NCI-H345 (cell line): ENCODE measurements at regions not wholly inside any gene's neighbourhood (a gene's known extent, or its start where the extent isn't known, plus 50 kb on each side); places are given as distances from the start of the nearest gene placed in this dataset.
A peak's percentile ranks its signal among the peaks of the same experiment; 100 is the strongest.

Source experiments
- DNase-seq: peaks from one replicate; lab custom pipeline; 2025; lab: John Stamatoyannopoulos, UW

GRCh38 chr7:156156734-156157408 lies 344.6 kb upstream of the SHH start:
- no peak for DNase-seq

GRCh38 chr7:156155988-156156733 lies 343.9 kb upstream of the SHH start:
- DNase-seq = peak; percentile 19

GRCh38 chr7:156153590-156153989 lies 341.3 kb upstream of the SHH start:
- no peak for DNase-seq

- no peak for DNase-seq
Measured at GRCh38 chr7:156152390-156152789, 340.1 kb upstream of the SHH start.

GRCh38 chr7:156151658-156152057 lies 339.4 kb upstream of the SHH start:
- no peak for DNase-seq

DNA sequence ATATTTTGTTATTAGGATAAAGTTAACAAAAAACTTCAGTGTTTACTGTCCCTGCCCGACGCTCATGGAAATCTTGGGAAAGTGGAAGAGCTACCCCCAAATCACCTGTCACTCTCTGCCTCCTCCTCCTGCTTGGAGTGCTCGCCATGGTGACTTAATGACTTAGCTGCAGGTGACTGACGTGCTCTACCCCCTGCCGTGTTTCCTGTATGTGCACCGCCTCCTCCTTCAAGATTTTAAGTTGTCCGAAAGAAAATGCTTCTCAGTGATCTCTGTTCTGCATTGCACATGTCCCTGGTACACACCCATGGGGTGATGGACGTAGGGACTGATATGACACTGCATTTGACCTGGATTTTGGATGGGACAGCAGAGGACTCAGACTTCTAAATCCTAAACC lies 338.8 kb upstream of the SHH start:
- no peak for DNase-seq

DNA sequence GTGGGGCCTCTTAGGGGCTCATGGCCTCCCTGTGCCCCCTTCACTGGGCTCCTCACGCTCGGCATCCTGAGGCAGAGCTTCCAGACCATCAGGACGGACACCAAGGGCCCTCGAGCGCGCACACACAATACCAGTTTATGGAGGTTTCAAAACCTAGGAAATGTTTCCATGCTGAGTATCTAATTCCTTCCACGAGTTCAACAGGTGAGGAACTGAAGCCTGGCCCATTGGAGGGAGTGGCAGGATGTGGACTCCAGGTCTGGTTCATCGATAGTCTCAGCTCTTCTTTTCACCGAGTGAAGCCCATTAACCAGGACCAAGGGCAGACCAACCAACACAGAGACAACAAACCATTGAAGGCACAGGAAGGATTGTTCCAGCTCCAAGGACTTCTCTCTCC lies 336.7 kb upstream of the SHH start:
- no peak for DNase-seq

DNA sequence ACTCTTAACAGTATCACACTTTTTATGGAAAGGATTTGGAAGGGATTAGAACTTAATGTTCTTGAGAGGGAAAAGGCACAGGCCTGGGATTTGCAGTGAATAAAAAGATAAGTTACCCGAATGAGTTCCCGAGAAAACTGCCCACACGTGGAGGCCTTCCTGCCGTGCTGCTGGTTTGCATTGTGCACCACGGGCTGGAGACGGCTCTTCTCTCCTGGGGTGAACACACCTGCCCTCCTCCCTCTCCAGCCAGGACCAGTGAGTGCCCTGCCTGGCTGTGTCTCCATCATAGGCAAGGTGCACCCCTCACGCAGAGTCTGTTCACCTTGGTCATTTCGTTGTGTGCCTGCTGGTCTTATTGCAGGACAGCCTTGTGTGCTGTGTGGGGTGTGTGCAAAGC lies 336.3 kb upstream of the SHH start:
- no peak for DNase-seq

DNA sequence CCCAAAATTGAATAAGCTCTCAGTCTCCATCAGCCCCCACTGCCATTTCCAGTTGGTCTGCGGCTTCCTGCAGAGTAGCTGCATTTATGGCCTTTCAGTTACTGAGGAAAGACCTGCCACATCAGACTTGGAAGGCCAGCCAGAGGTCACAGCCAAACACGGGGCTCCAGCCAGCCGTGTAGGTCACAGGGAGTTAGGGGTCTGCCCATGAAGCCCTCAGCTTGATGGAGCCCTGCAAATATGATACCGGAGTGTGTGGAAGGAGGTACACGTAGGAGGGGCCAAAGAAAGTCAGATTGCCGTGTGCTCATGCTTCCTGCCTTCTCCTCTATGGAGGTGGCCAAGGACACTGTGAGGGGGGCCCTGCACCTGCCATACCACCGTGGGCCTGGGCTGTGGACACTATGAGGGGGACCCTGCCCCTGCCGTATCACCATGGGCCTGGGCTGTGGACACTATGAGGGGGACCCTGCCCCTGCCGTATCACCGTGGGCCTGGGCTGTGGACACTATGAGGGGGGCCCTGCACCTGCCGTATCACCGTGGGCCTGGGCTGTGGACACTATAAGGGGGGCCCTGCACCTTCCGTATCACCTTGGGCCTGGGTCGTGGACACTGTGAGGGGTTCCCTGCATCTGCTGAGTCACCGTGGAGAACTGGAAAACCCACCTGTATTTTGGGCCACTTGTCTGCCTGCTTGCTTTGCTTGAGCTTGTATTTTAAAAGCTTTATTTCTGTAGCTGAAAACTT lies 335.7 kb upstream of the SHH start:
- DNase-seq = no peak

- DNase-seq = no peak
Measured at GRCh38 chr7:156147104-156147503, 334.8 kb upstream of the SHH start.

DNA sequence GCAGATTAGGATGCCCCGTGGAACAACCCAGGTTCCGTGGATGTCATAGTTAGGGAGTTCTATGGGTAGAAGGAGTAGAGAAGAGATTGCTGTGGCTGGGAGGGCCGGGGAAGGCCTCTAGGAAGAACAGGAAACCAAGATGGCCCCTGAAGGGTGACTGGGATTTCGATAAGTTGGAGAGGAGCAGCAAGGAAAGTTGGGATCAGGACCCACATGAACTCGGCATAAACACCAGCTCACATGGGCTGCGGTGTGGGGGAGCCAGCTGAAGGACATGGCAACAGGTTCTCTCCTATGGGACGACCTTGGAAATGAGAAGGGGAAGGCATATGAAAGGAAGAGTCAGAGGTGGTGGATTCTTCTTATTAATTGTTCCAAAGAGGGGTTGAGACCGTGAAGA lies 333.7 kb upstream of the SHH start:
- DNase-seq = no peak

- DNase-seq = no peak
Measured at GRCh38 chr7:156145184-156145583, 332.9 kb upstream of the SHH start.

GRCh38 chr7:156143683-156144082 lies 331.4 kb upstream of the SHH start:
- DNase-seq = no peak

DNA sequence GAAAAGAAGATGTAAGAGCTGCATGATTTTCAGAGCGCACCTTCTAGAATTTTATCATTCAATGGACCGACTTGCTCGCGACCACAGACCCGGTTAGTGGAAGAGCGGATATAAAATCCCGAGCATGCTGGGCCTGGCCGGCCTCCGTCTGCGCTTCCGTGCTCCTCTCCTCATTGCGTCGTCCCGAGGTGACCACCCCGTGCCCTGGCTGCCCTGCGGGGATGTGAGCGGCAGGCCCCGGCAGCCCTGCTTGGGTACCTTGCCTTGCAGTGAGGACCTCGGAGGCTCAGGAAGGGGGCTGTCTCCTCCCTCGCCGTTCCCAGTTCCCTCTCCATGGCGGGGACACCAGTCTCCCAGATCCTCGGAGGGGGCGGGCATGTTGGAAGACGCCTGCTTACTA lies 330.9 kb upstream of the SHH start:
- DNase-seq = no peak

- no peak for DNase-seq
Measured at GRCh38 chr7:156141941-156142340, 329.7 kb upstream of the SHH start.

DNA sequence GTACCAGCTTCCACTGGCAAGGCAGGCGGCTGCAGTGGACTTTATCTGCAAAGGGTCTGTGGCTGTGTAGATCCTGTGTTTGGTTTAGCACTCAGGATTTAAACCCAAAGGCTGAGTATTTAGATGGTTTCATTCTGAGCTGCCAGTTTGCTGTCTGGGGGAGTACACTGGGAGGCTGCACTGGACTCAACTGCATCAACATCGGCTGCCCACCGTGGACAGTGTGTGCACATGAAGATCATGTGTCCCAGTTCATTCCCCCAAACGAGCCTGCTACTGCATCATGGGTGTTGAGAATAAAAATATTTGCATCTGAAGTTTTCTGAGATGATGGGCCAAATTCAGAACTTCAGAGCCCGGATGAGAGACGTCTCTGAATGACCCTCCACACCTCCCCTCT lies 328.6 kb upstream of the SHH start:
- no peak for DNase-seq

GRCh38 chr7:156140447-156140846 lies 328.2 kb upstream of the SHH start:
- DNase-seq = no peak

- no peak for DNase-seq
Measured at GRCh38 chr7:156139633-156140032, 327.4 kb upstream of the SHH start.

GRCh38 chr7:156139112-156139511 lies 326.8 kb upstream of the SHH start:
- DNase-seq = no peak

DNA sequence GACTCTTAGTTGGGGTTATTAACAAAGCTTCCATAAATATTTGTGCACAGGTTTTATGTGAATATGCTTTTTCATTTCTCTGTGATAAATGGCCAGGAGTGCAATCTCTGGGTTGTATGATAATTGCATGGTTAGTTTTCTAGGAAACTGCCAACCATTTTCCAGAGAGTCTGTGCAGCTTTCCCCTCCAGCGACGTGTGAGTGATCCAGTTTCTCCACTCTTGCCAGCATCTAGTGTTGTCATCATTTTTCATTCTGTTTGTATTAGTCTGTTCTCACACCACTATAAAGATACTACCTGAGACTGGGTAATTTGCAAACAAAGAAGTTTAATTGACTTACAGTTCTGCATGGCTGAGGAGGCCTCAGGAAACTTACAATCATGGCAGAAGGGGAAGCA lies 319.6 kb upstream of the SHH start:
- no peak for DNase-seq

GRCh38 chr7:156129522-156129921 lies 317.3 kb upstream of the SHH start:
- DNase-seq = no peak

DNA sequence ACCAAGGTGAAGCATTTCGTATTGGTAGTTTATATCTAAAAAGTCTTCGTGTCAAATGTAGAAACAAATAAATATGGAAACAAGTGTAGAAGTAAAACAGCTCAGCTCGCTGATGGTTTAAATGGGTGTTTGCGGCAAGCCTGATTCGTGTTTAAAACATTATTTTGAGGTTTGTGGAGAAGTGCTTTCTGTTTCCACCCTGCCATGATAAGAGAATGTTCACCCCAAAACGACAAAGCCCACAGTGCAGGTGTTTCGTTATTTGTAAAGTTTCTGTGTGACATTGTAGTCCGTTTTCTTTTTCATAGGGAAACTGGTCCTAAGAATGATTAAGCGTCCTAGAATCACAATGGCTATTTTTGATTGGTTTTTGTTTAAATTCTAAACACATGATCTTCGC lies 316.2 kb upstream of the SHH start:
- DNase-seq = no peak
